ENCODE measurements at regions not wholly inside any gene's neighbourhood (a gene's known extent, or its start where the extent isn't known, plus 50 kb on each side); places are given as distances from the start of the nearest gene placed in this dataset.

GRCh38 chr3:791442-791841, 301.4 kb upstream of the CNTN6 start:
- ChIA-PET CTCF (no interaction called here), POLR2A (ENCODE audit: low non-redundant PET) (no interaction called here)
- no peak for DNase-seq (ENCODE audit: low spot score)
- Histone ChIP-seq H3K27ac (ENCODE audit: low read depth, low read length, poor library complexity, severe bottlenecking) (no peak overlapping the region), H3K27me3 (replicated peaks; ENCODE audit: insufficient read depth, low read depth, low read length, poor library complexity) (no peaks in the 10 kb centered on the region), H3K9me3 (ENCODE audit: low read depth, low read length, poor library complexity, severe bottlenecking) (no peaks in the 10 kb centered on the region), H3K4me3 (ENCODE audit: low read depth, low read length, poor library complexity, severe bottlenecking) (no peak overlapping the region), H3K36me3 (ENCODE audit: insufficient read depth, low read length, poor library complexity, severe bottlenecking) (no peaks in the 10 kb centered on the region), H3K4me1 (ENCODE audit: insufficient read depth, low read length, poor library complexity, severe bottlenecking) (no peaks in the 10 kb centered on the region)
- BruUV-seq (replicated peaks), result no TSS peak
- intact Hi-C loops (cut with micrococcal nuclease; ENCODE audit: unreplicated experiment), result no loop called here
- TF ChIP-seq EZH2 (IDR thresholded peaks at IDR 0.05; ENCODE audit: borderline replicate concordance, low read depth, low read length, poor library complexity, severe bottlenecking) (no peak), CTCF (conservative IDR thresholded peaks at IDR 0.05; ENCODE audit: low read depth, low read length) (no peak)

GRCh38 chr3:792630-793029, 300.2 kb upstream of the CNTN6 start:
- Histone ChIP-seq H3K4me1 (ENCODE audit: insufficient read depth, low read length, poor library complexity, severe bottlenecking) (no peaks in the 10 kb centered on the region), H3K27ac (ENCODE audit: low read depth, low read length, poor library complexity, severe bottlenecking) (no peak overlapping the region), H3K27me3 (replicated peaks; ENCODE audit: insufficient read depth, low read depth, low read length, poor library complexity) (no peaks in the 10 kb centered on the region), H3K36me3 (ENCODE audit: insufficient read depth, low read length, poor library complexity, severe bottlenecking) (no peaks in the 10 kb centered on the region), H3K4me3 (ENCODE audit: low read depth, low read length, poor library complexity, severe bottlenecking) (no peak overlapping the region), H3K9me3 (ENCODE audit: low read depth, low read length, poor library complexity, severe bottlenecking) (no peaks in the 10 kb centered on the region)
- CTCF ChIA-PET, result no interaction called here
- intact Hi-C loops (cut with micrococcal nuclease; ENCODE audit: unreplicated experiment), result no loop called here
- BruUV-seq (replicated peaks), result no TSS peak
- no peak for DNase-seq (ENCODE audit: low spot score)
- TF ChIP-seq CTCF (conservative IDR thresholded peaks at IDR 0.05; ENCODE audit: low read depth, low read length) (no peak), EZH2 (IDR thresholded peaks at IDR 0.05; ENCODE audit: borderline replicate concordance, low read depth, low read length, poor library complexity, severe bottlenecking) (no peak)
- POLR2A ChIA-PET (ENCODE audit: low non-redundant PET), result no interaction called here

GRCh38 chr3:804211-804610, 288.6 kb upstream of the CNTN6 start:
- Histone ChIP-seq H3K9me3 (ENCODE audit: low read depth, low read length, poor library complexity, severe bottlenecking) (peaks cover 13% of the 10 kb centered on the region), H3K27me3 (replicated peaks; ENCODE audit: insufficient read depth, low read depth, low read length, poor library complexity) (no peaks in the 10 kb centered on the region), H3K27ac (ENCODE audit: low read depth, low read length, poor library complexity, severe bottlenecking) (no peak overlapping the region), H3K4me1 (ENCODE audit: insufficient read depth, low read length, poor library complexity, severe bottlenecking) (no peaks in the 10 kb centered on the region), H3K36me3 (ENCODE audit: insufficient read depth, low read length, poor library complexity, severe bottlenecking) (no peaks in the 10 kb centered on the region), H3K4me3 (ENCODE audit: low read depth, low read length, poor library complexity, severe bottlenecking) (no peak overlapping the region)
- DNase-seq (ENCODE audit: low spot score), result no peak
- POLR2A ChIA-PET (ENCODE audit: low non-redundant PET), result no interaction called here
- intact Hi-C loops (cut with micrococcal nuclease; ENCODE audit: unreplicated experiment), result no loop called here
- no TSS peak for BruUV-seq (replicated peaks)
- no peak for TF ChIP-seq CTCF (conservative IDR thresholded peaks at IDR 0.05; ENCODE audit: low read depth, low read length)
- no peak for TF ChIP-seq EZH2 (IDR thresholded peaks at IDR 0.05; ENCODE audit: borderline replicate concordance, low read depth, low read length, poor library complexity, severe bottlenecking)
- CTCF ChIA-PET, result no interaction called here
